ENCODE measurements at regions not wholly inside any gene's neighbourhood (a gene's known extent, or its start where the extent isn't known, plus 50 kb on each side); places are given as distances from the start of the nearest gene placed in this dataset.

GRCh38 chr9:120214332-120214731 is 365.6 kb downstream of the CDK5RAP2 start:
- no peak for DNase-seq (ENCODE audit: low read depth in 1 of 2, low spot score in 1 of 2)

DNA sequence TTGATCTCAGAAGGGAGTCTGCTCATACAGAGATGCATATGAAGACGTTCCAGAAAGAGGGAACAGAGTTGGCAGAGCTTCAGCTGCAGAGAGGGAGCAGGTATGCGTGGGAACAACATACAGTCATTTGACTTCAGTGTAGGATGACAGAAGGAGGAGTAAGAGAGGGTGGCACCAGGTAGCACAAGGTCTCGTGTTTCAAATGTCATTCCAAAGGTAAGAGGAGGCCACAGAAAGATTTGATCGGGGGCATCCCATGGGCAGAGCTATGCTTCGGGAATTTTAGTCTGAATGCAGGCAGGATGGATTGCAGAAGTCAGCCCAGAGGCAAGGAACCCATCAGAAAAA is 367.1 kb downstream of the CDK5RAP2 start:
- no peak for DNase-seq (ENCODE audit: low read depth in 1 of 2, low spot score in 1 of 2)

DNA sequence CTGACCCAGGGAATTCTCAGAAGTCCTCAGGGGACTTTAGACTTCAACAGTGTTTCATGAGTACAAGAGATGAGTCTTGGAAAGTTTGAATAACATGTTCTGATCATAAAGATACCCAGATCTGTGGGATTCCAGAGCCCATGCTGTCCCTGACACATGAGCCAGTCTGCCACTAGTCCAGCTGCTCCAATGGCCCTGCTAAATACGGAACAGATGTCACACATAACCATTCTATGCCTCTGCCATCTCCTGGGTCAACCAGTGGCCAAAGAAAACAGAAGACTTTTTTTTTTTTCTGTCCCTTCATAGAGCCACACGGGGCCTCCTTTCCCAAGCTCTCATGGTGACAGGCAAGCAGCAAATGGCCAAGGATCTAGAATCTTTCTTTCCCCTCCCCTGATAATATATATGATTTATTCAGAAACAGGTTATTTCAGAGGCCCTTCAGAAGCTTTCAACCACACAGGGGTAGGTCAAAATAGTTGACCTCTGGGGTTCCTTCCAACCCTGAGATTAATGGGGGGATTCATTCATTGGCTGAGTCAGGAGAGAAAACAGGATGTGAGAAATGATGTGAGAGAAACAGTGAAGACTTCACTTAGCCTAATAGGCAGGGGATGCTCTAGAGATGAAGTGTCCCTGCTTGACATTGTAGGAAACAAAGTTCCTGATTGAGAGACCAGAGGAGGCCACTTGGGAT is 367.7 kb downstream of the CDK5RAP2 start:
- no peak for DNase-seq (ENCODE audit: low read depth in 1 of 2, low spot score in 1 of 2)

DNA sequence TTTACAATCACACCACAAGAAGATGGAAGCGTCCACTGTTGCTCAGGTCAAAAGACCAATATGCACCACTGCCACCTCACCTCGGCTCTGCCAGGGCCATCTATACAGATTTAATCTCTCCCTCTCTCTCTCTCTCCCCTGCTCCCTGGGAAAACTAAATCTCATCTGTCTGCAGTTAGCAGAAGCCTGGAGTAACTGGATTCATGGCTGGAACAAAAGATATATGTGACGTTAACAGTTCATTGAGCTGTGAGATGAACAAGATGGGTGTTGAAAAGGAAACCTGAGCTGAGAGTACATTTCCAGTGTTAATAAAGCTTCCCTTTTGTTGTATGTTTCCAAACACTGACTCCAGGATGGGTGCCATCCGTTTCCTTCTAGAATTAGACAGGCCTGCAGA is 369.7 kb downstream of the CDK5RAP2 start:
- no peak for DNase-seq (ENCODE audit: low read depth in 1 of 2, low spot score in 1 of 2)

GRCh38 chr9:120202856-120203654 is 376.9 kb downstream of the CDK5RAP2 start:
- DNase-seq (ENCODE audit: low read depth in 1 of 2, low spot score in 1 of 2), result no peak

DNA sequence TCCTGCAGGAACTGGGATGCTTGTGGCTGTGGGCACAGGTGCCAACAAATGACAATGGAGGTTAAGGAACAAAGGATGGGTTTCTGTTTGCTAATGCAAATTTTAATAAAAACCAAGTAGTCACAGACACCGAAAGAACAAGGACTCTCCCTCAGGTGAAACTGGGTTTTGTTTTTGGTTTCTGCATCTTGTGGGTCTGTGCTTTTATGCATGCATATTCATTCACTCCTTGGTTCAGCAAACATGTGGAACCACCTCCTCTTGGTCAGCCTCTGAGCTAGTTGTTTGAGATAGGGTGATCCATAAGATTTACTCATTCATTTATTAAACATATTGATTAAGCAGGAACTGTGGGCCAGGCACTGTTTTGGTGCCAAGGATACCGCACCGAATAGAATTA is 381.9 kb downstream of the CDK5RAP2 start:
- no peak for DNase-seq (ENCODE audit: low read depth in 1 of 2, low spot score in 1 of 2)

- DNase-seq (ENCODE audit: low read depth in 1 of 2, low spot score in 1 of 2), result no peak
These were observed 382.4 kb downstream of the CDK5RAP2 start for GRCh38 chr9:120197605-120198004.

GRCh38 chr9:120191141-120191540 is 388.8 kb downstream of the CDK5RAP2 start:
- no peak for DNase-seq (ENCODE audit: low read depth in 1 of 2, low spot score in 1 of 2)

DNA sequence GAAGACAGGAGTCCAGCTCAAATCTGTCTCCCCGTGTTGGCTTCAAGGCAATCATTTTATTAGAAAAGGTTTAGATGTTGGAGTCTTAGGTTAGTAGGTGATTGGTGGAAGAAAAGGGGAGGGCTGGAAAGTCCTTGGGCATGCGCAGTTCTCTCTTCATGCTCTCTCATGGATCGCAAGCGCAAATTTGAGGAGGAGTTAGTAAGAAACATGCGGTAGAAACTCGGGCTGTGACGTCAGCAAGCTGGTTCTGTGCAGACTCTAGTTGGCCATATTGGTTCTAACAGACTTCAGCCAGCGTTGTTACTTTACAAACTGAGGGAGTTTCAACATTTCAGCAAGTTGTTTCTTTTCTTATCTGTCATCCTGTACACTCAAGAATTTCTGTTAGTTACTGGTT is 392.2 kb downstream of the CDK5RAP2 start:
- no peak for DNase-seq (ENCODE audit: low read depth in 1 of 2, low spot score in 1 of 2)

- DNase-seq (ENCODE audit: low read depth in 1 of 2, low spot score in 1 of 2), result no peak
These were observed 393.7 kb downstream of the CDK5RAP2 start for GRCh38 chr9:120186276-120186675.

- DNase-seq (ENCODE audit: low read depth in 1 of 2, low spot score in 1 of 2), result no peak
These were observed 395.7 kb downstream of the CDK5RAP2 start for GRCh38 chr9:120184266-120184665.

DNA sequence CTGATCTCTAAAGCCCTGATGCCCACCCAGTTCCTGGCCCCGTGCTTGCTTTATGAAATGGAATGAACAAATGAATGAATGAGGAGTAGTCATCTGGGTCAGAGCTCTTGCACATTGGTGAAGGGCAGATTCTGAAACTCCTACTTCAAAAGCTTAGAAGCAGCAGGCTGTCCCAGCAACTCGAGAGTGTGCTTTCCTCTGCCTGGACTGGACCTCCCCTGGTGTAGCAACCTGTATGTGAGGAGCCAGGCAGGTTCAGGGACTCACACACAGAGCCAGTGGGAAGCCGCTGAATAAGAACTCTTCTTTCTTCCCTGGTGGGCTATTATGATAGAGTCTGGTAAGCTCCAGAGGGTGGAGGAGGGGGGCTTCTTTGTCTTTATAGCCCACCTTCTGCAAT is 396.4 kb downstream of the CDK5RAP2 start:
- no peak for DNase-seq (ENCODE audit: low read depth in 1 of 2, low spot score in 1 of 2)

DNA sequence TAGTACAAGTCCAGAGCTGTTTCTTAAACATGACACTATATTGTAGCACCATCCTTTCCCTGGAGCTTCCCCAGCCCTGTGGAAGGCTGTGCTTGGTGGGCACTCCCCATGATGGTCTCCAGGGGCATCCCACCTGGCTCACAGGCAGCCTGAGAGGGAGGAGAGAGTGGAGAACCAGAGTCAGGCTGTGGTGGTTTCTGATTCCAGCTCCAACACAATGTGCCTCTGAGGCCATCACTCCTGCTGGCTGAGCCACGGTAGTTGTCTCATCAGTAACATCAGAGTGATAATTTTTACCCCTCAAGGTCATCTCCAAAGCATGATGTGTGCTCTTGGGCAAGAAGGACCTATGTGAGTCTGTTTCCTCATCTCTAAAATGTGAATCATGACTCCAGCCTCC is 398.0 kb downstream of the CDK5RAP2 start:
- no peak for DNase-seq (ENCODE audit: low read depth in 1 of 2, low spot score in 1 of 2)

- no peak for DNase-seq (ENCODE audit: low read depth in 1 of 2, low spot score in 1 of 2)
These were observed 402.8 kb downstream of the CDK5RAP2 start for GRCh38 chr9:120177121-120177520.

DNA sequence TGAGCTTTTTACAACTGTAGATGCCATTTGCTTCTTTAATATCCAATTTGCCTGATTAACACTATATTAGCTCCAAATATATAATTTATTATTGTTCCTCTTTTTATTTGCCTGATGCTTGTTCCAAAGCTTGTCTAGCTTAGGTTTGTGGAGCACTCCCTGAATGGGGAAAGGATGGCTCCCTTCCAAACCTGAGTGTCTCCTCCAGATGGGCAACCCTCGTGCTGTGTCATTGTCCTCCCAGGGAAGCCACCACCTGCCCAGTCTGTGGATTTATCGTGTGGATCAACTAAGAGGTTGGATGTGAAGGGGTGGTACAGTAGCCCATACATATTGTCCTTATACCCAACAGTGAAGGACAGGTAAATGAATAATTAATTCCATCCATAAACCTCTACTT is 404.9 kb downstream of the CDK5RAP2 start:
- DNase-seq (ENCODE audit: low read depth in 1 of 2, low spot score in 1 of 2), result no peak

DNA sequence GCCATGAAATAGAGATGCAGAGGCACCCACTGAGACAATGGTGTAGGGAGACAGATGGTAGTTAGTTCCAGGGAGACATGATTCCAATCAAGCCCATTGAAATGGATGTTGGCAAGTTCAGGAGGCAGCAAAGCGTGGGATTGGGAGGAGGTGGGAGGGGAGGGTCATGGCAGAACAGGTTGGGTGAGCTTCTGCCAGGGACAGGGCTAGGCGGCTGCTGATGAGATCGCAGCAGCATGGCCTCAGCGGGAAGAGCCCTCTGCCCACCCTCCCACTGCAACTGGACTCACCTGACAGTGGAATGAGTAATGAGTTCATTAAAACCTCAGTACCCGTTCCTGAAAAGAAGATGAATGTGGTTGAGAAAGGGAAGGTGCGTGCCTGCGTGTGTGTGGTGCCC is 418.2 kb downstream of the CDK5RAP2 start:
- no peak for DNase-seq (ENCODE audit: low read depth in 1 of 2, low spot score in 1 of 2)

DNA sequence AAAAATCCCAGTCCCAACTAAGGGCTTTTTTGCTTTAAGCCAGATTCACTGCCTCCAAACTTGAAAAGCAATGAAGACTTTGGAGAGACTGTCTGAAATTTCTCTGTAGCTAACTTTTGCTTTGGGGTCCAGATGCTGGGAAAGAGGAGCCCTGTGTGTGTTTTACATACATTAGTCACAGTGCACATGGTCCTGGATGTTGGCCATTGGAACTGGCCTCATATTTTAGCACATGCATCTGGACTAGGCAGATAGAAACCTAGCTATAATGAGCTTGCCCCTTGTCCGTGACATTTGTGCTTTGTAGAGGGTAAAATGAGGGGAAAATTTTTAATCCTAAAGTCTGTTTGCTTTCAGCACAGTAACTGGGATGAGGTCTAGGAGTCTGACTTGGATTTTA is 421.7 kb downstream of the CDK5RAP2 start:
- DNase-seq (ENCODE audit: low read depth in 1 of 2, low spot score in 1 of 2), result no peak

DNA sequence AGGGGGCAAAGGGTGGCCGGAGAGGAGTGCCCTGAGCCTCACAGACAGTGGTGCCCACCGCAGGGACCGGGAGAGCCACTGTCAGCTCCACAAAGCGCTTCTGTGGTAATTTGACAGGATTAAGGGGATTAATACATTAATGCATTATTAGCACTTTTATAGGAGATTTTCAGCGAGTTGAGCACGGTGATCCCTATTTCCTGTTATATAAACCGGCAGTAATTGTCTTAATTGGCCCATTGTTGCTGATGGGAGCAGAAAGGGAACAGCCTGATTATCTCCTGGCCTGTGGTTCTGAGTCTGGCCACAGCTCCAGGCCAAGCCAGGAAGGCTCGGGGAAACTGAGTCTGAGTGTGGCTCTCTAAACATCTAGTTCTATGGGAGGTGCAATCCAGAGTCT is 423.6 kb downstream of the CDK5RAP2 start:
- DNase-seq (ENCODE audit: low read depth in 1 of 2, low spot score in 1 of 2), result no peak

GRCh38 chr9:120153258-120153657 is 426.7 kb downstream of the CDK5RAP2 start:
- no peak for DNase-seq (ENCODE audit: low read depth in 1 of 2, low spot score in 1 of 2)

GRCh38 chr9:120152295-120152694 is 427.7 kb downstream of the CDK5RAP2 start:
- DNase-seq (ENCODE audit: low read depth in 1 of 2, low spot score in 1 of 2), result no peak

DNA sequence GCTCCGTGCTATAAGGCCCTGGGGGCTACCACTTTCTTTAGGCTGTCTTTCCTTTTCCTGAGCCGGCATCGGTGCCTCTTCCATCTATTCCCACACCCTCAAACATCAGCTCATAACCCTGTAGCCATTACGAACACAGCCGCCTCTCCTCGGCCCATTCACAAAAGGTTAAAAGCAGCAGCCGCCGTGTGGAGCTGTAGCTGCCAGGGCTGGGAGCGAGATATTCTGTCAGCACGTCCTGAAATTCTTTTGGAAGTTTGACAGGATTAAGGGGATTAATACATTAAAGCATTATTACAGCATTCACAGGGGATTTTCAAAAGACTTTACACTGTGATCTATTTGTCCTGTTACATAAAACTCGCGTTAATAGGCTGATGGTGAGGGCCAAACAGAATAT is 428.2 kb downstream of the CDK5RAP2 start:
- no peak for DNase-seq (ENCODE audit: low read depth in 1 of 2, low spot score in 1 of 2)

DNA sequence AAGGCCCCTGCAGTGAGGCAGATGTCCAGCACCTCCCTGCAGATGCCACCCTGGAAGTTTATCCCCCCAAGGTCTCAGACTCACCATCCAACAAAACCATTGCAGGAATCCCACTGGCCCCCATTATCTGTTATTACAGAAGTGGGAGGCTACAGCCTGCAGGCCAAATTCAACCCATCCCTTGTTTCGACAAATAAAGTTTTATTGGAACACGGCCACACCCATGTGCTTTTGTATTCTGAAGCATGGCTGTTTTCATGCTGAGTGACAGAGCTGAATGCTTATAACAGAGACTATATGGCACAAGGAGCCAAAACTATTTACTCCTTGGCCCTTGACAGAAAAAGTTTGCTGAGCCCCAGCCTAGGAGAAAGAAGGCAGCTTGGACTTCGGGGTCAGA is 428.8 kb downstream of the CDK5RAP2 start:
- DNase-seq (ENCODE audit: low read depth in 1 of 2, low spot score in 1 of 2), result no peak

DNA sequence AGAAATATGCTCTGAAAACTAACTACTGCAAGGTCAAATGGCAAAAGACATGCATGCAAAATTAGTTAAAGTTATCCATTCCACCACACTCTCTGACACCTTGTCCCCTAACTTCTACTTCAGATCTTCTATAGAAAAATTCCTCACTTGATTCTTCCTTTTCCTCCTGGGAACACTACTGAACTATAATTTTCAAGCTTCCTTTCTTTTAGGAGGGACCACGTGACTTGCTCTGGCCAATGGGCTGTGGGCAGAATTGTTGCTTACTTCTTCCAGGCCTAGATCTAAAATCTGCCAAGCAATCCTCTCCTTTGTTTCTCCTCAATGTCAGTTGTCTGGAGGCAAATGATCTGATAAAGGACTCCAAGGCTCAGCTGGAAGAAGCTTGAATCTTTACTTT is 441.0 kb downstream of the CDK5RAP2 start:
- DNase-seq (ENCODE audit: low read depth in 1 of 2, low spot score in 1 of 2), result no peak

Measured in stimulated activated CD4-positive, alpha-beta T cell treated with anti-CD3 and anti-CD28 coated beads, Interleukin-15, amount 100 ng/mL, for 1 hour (primary cell).